ENCODE measurements at regions not wholly inside any gene's neighbourhood (a gene's known extent, or its start where the extent isn't known, plus 50 kb on each side); places are given as distances from the start of the nearest gene placed in this dataset.

- H2BK20ac ChIP-seq (ENCODE audit: low read depth, low read length) = no peak overlapping the region
- DNase-seq = no peak
- no peak overlapping the region for H3K14ac ChIP-seq (replicated peaks; ENCODE audit: low read depth, low read length)
- no peak overlapping the region for H2AK9ac ChIP-seq (replicated peaks; ENCODE audit: low read depth, low read length, poor library complexity)
- H3K79me1 ChIP-seq (ENCODE audit: low read depth in 1 of 2, low read length in 2 of 2) = no peaks in the 10 kb centered on the region
- WGBS, 2 experiments (ENCODE audit: extremely low coverage in 2 of 2, insufficient read length in 1 of 2) = no CpG with 5 or more reads among the region's 2 CpGs
- in situ Hi-C loops (cut with MboI; ENCODE audit: low sequenced_read_pairs) = no loop called here
- no peak overlapping the region for H4K5ac ChIP-seq (ENCODE audit: low read depth, low read length)
- no peak overlapping the region for H2BK15ac ChIP-seq (ENCODE audit: low read depth, low read length)
- H3K4ac ChIP-seq (ENCODE audit: low read depth, low read length) = no peak overlapping the region
- no peak overlapping the region for H2AFZ ChIP-seq (replicated peaks; ENCODE audit: low read length, poor library complexity)
- TF ChIP-seq NFE2L2 (IDR thresholded peaks at IDR 0.05; ENCODE audit: low read depth, low read length) = no peak
- no peak for TF ChIP-seq FOS (IDR thresholded peaks at IDR 0.05; ENCODE audit: low read depth, low read length)
- no peak for TF ChIP-seq CEBPB (IDR thresholded peaks at IDR 0.05; ENCODE audit: low read depth, low read length)
- TF ChIP-seq SMC3 (IDR thresholded peaks at IDR 0.05; ENCODE audit: low read depth, low read length) = no peak
- no peak for TF ChIP-seq MAZ (IDR thresholded peaks at IDR 0.05; ENCODE audit: borderline replicate concordance, low read depth, low read length)
- TF ChIP-seq RCOR1 (IDR thresholded peaks at IDR 0.05; ENCODE audit: insufficient replicate concordance, low read length) = no peak
- no peak for TF ChIP-seq ELK1 (IDR thresholded peaks at IDR 0.05; ENCODE audit: borderline replicate concordance, low read depth, low read length)
- TF ChIP-seq RFX5 (IDR thresholded peaks at IDR 0.05; ENCODE audit: low read depth, low read length) = no peak
- TF ChIP-seq CTCF (conservative IDR thresholded peaks at IDR 0.05; ENCODE audit: low read depth, low read length) = no peak
- TF ChIP-seq MAFK (IDR thresholded peaks at IDR 0.05; ENCODE audit: low read depth, low read length) = no peak
- no peak for TF ChIP-seq BHLHE40 (IDR thresholded peaks at IDR 0.05; ENCODE audit: low read depth, low read length)
- TF ChIP-seq POLR2A (IDR thresholded peaks at IDR 0.05; ENCODE audit: low read depth, low read length) = no peak
- no peak overlapping the region for H3K18ac ChIP-seq (ENCODE audit: low read depth, low read length)
- no peak overlapping the region for H3K27ac ChIP-seq (ENCODE audit: insufficient read depth, low read length)
- dilution Hi-C loops (cut with HindIII; ENCODE audit: low sequenced_read_pairs, unreplicated experiment) = no loop called here
- H3K56ac ChIP-seq (ENCODE audit: extremely low read depth, insufficient read depth, low read length) = no peak overlapping the region
- H3K23ac ChIP-seq (ENCODE audit: low read depth, low read length) = no peak overlapping the region
- no peak overlapping the region for H3K4me2 ChIP-seq (ENCODE audit: low read depth, low read length)
- ChIA-PET POLR2A (ENCODE audit: unreplicated experiment) (no interaction called here), CTCF (no interaction called here)
- no peaks in the 10 kb centered on the region for H3K4me1 ChIP-seq (ENCODE audit: control insufficient read depth, insufficient read depth, low read length)
- no peaks in the 10 kb centered on the region for H4K20me1 ChIP-seq (ENCODE audit: insufficient read depth, low read length)
- no peak overlapping the region for H4K91ac ChIP-seq (ENCODE audit: insufficient read depth, low read depth, low read length)
- H2BK5ac ChIP-seq (ENCODE audit: low read depth, low read length, poor library complexity, severe bottlenecking) = no peak overlapping the region
- H2BK120ac ChIP-seq (ENCODE audit: low read depth, low read length) = no peak overlapping the region
- H3K9me3 ChIP-seq (ENCODE audit: control insufficient read depth, insufficient read depth, low read length) = peaks cover 5% of the 10 kb centered on the region; the same call in 1 of the 2 replicates
- no peak overlapping the region for H4K8ac ChIP-seq (ENCODE audit: low read depth in 2 of 2, low read length in 2 of 2)
- H3K27me3 ChIP-seq (ENCODE audit: control insufficient read depth, insufficient read depth, low read length) = no peaks in the 10 kb centered on the region
- no peak overlapping the region for H2AK5ac ChIP-seq (ENCODE audit: low read depth, low read length)
- BruUV-seq (replicated peaks) = no TSS peak
- no peak for ATAC-seq (ENCODE audit: low read depth)
- H3K36me3 ChIP-seq (ENCODE audit: control insufficient read depth, insufficient read depth, low read length) = no peaks in the 10 kb centered on the region
- H3K4me3 ChIP-seq (ENCODE audit: insufficient read depth, low read depth, low read length) = no peak overlapping the region
- no peak overlapping the region for H3K9ac ChIP-seq (ENCODE audit: low read depth, low read length)
- no peaks in the 10 kb centered on the region for H3K9me1 ChIP-seq (ENCODE audit: insufficient read depth, low read length)
- intact Hi-C loops (cut with micrococcal nuclease) = no loop called here
Measured at GRCh38 chr9:25205285-25205684, 473.0 kb downstream of the TUSC1 start.

Measured in IMR-90 (cell line).